Prostate gland (tissue), 2 donors: ENCODE measurements at regions not wholly inside any gene's neighbourhood (a gene's known extent, or its start where the extent isn't known, plus 50 kb on each side); places are given as distances from the start of the nearest gene placed in this dataset.

Experiments
- POLR2A ChIP-seq: fragments of 450-650 bp; IDR thresholded peaks from one replicate; pipeline ENCODE4 v1.6.1; 2016; ENCODE audit warnings: antibody characterized with exemption, mild to moderate bottlenecking
- TF ChIP-seq, protein P1 (sequence below), 4 experiments: fragments of 200-600 bp in 2 of 4; fragments of 450-650 bp in 2 of 4; sonication (generic) in 2 of 4; IDR thresholded peaks; 1 replicate in 3 of 4; 2 replicates in 1 of 4; pipeline ENCODE4 v1.5.1; 2016 to 2019; ENCODE audit warnings: antibody characterized with exemption in 4 of 4, mild to moderate bottlenecking in 2 of 4, moderate library complexity in 2 of 4

DNA sequence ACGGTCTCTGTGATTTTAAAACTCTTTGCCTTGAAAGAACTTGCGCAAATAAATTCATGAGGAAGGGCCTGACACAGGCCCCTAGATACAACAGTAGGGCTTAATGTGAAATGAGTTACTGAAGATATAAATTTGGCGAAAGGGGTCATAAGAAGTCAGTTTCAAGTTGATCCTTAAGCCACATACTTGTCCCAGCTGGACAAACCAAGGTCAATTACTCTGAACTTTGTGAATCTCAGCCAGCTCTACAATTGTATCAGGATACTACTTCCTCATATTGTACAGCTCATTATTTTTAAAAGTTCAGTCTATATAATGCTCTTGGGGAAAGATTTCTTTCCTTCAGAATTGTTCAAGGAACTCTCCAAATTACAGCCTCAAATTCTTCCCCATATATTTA, 432.8 kb downstream of the METTL4 start:
- TF ChIP-seq, protein P1, sequence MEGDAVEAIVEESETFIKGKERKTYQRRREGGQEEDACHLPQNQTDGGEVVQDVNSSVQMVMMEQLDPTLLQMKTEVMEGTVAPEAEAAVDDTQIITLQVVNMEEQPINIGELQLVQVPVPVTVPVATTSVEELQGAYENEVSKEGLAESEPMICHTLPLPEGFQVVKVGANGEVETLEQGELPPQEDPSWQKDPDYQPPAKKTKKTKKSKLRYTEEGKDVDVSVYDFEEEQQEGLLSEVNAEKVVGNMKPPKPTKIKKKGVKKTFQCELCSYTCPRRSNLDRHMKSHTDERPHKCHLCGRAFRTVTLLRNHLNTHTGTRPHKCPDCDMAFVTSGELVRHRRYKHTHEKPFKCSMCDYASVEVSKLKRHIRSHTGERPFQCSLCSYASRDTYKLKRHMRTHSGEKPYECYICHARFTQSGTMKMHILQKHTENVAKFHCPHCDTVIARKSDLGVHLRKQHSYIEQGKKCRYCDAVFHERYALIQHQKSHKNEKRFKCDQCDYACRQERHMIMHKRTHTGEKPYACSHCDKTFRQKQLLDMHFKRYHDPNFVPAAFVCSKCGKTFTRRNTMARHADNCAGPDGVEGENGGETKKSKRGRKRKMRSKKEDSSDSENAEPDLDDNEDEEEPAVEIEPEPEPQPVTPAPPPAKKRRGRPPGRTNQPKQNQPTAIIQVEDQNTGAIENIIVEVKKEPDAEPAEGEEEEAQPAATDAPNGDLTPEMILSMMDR (IDR thresholded peaks at IDR 0.05): no peak
- no peak for TF ChIP-seq POLR2A
